A673 (cell line): ENCODE measurements at regions not wholly inside any gene's neighbourhood (a gene's known extent, or its start where the extent isn't known, plus 50 kb on each side); places are given as distances from the start of the nearest gene placed in this dataset.

Source experiments
- BruUV-seq: library from RNA; stranded (reverse); fragments of 400-500 nt; replicated peaks from 2 replicates; lab custom pipeline; 2021; lab: Mats Ljungman, UMichigan
- CTCF ChIA-PET: fragments of 300-600 bp; sonication (Branson Sonifier 250); formaldehyde crosslinking; loops from one replicate; lab custom pipeline; 2022; ENCODE audit warnings: antibody characterized with exemption; lab: Charles Lee
- POLR2A ChIA-PET: fragments of 300-600 bp; sonication (Branson Sonifier 250); formaldehyde crosslinking; loops from one replicate; lab custom pipeline; 2022; ENCODE audit warnings: antibody characterized with exemption; ENCODE audit not compliant: low non-redundant PET; lab: Charles Lee
- DNase-seq: peaks from one replicate; pipeline ENCODE4 v3.0.0-alpha.2; 2015; ENCODE audit warnings: low spot score
- H3K27ac ChIP-seq: fragments of 200-600 bp; sonication (generic); 2 replicates; pipeline ENCODE4 v1.5.1; 2016; ENCODE audit warnings: mixed run types, low read depth, mild to moderate bottlenecking, mixed read lengths, antibody characterized with exemption, low read length; ENCODE audit not compliant: poor library complexity, severe bottlenecking
- H3K27me3 ChIP-seq: fragments of 200-600 bp; sonication (generic); replicated peaks from 2 replicates; pipeline ENCODE4 v1.6.1; 2017; ENCODE audit warnings: mixed run types, low read depth, mild to moderate bottlenecking, mixed read lengths, antibody characterized with exemption, low read length; ENCODE audit not compliant: insufficient read depth, poor library complexity
- H3K36me3 ChIP-seq: fragments of 200-600 bp; sonication (generic); 2 replicates; pipeline ENCODE4 v1.6.1; 2016; ENCODE audit warnings: mixed run types, mild to moderate bottlenecking, mixed read lengths, antibody characterized with exemption, low read length; ENCODE audit not compliant: insufficient read depth, poor library complexity, severe bottlenecking
- H3K4me1 ChIP-seq: fragments of 200-600 bp; sonication (generic); 2 replicates; pipeline ENCODE4 v1.6.1; 2017; ENCODE audit warnings: mixed run types, mild to moderate bottlenecking, mixed read lengths, antibody characterized with exemption, low read length; ENCODE audit not compliant: insufficient read depth, poor library complexity, severe bottlenecking
- H3K4me3 ChIP-seq: fragments of 200-600 bp; sonication (generic); 2 replicates; pipeline ENCODE4 v1.5.1; 2016; ENCODE audit warnings: low read depth, mixed run types, mild to moderate bottlenecking, mixed read lengths, low read length; ENCODE audit not compliant: poor library complexity, severe bottlenecking
- H3K9me3 ChIP-seq: fragments of 200-600 bp; sonication (generic); 2 replicates; pipeline ENCODE4 v1.6.1; 2016; ENCODE audit warnings: mixed run types, low read depth, mild to moderate bottlenecking, mixed read lengths, antibody characterized with exemption, low read length; ENCODE audit not compliant: poor library complexity, severe bottlenecking
- EZH2 ChIP-seq: fragments of 200-600 bp; sonication (generic); IDR thresholded peaks from 2 replicates; pipeline ENCODE4 v1.6.1; 2017; ENCODE audit warnings: borderline replicate concordance, low read depth, mild to moderate bottlenecking, mixed read lengths, antibody characterized with exemption, low read length; ENCODE audit not compliant: poor library complexity, severe bottlenecking
- intact Hi-C: fragments of 100-400 bp; cut with micrococcal nuclease; formaldehyde crosslinking; loops from one replicate; pipeline ENCODE4 v1.10.0; 2022; ENCODE audit not compliant: unreplicated experiment
- TF ChIP-seq, protein P1 (sequence below): fragments of 300-800, 200-600 bp; sonication (generic); conservative IDR thresholded peaks from 2 replicates; pipeline ENCODE4 v1.5.1; 2017; ENCODE audit warnings: low read depth, mild to moderate bottlenecking, antibody characterized with exemption, low read length, moderate library complexity, mixed read lengths

DNA sequence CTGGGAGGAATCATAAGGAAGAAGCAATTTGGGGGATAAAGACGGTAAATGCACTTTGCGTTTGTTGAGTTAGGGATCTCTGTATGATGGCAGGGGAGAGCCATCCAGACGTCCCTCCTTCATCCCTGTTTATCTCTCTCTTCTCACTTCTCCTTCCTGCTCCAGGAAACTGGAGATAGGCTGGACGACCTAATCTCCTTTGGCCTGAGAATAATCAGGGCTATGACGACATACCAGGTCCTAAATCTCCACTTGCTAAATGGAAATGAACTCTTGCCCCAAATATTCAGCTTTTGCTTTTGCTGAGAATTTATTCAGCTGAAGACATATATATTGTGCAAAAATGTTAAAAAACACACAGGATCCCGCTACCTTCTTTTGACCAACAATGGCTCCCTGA lies 182.9 kb upstream of the INHBA start:
- peak overlapping the region; percentile 65 for H3K27ac ChIP-seq
- ChIA-PET CTCF (interaction anchor here (0.7 kb wide), 1 partner anchor 55 kb away, joined by 3 read pairs; no protein-coding TSS in a partner anchor), POLR2A (interaction anchor here (0.7 kb wide), 1 partner anchor 82 kb away, joined by 4 read pairs; no protein-coding TSS in a partner anchor)
- BruUV-seq: no TSS peak
- no peaks in the 10 kb centered on the region for H3K27me3 ChIP-seq
- H3K4me3 ChIP-seq: no peak overlapping the region
- no peak for DNase-seq
- peaks cover 46% of the 10 kb centered on the region for H3K4me1 ChIP-seq
- H3K36me3 ChIP-seq: no peaks in the 10 kb centered on the region
- H3K9me3 ChIP-seq: no peaks in the 10 kb centered on the region
- TF ChIP-seq, protein P1, sequence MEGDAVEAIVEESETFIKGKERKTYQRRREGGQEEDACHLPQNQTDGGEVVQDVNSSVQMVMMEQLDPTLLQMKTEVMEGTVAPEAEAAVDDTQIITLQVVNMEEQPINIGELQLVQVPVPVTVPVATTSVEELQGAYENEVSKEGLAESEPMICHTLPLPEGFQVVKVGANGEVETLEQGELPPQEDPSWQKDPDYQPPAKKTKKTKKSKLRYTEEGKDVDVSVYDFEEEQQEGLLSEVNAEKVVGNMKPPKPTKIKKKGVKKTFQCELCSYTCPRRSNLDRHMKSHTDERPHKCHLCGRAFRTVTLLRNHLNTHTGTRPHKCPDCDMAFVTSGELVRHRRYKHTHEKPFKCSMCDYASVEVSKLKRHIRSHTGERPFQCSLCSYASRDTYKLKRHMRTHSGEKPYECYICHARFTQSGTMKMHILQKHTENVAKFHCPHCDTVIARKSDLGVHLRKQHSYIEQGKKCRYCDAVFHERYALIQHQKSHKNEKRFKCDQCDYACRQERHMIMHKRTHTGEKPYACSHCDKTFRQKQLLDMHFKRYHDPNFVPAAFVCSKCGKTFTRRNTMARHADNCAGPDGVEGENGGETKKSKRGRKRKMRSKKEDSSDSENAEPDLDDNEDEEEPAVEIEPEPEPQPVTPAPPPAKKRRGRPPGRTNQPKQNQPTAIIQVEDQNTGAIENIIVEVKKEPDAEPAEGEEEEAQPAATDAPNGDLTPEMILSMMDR: no peak
- no peak for TF ChIP-seq EZH2
- intact Hi-C loops: loop anchor here (2.0 kb wide), 1 partner anchor 63 kb away; no protein-coding TSS in a partner anchor

- Histone ChIP-seq H3K27me3 (no peaks in the 10 kb centered on the region), H3K27ac (no peak overlapping the region), H3K4me3 (no peak overlapping the region), H3K36me3 (no peaks in the 10 kb centered on the region), H3K9me3 (no peaks in the 10 kb centered on the region), H3K4me1 (peaks cover 46% of the 10 kb centered on the region)
- BruUV-seq: no TSS peak
- ChIA-PET POLR2A (no interaction called here), CTCF (no interaction called here)
- intact Hi-C loops: no loop called here
- TF ChIP-seq EZH2: no peak
- TF ChIP-seq, protein P1: no peak
- DNase-seq: no peak
Observed at GRCh38 chr7:41885078-41885477, 182.2 kb upstream of the INHBA start.

- no peaks in the 10 kb centered on the region for H3K9me3 ChIP-seq
- no peak overlapping the region for H3K27ac ChIP-seq
- TF ChIP-seq, protein P1: no peak
- TF ChIP-seq EZH2: no peak
- intact Hi-C loops: no loop called here
- no peaks in the 10 kb centered on the region for H3K27me3 ChIP-seq
- no peak overlapping the region for H3K4me3 ChIP-seq
- ChIA-PET CTCF (no interaction called here), POLR2A (no interaction called here)
- DNase-seq: no peak
- no TSS peak for BruUV-seq
- H3K4me1 ChIP-seq: peaks cover 30% of the 10 kb centered on the region
- no peaks in the 10 kb centered on the region for H3K36me3 ChIP-seq
Observed at GRCh38 chr7:41882745-41883420, 180.0 kb upstream of the INHBA start.
